Breast epithelium (tissue), 3 donors: ENCODE measurements at regions not wholly inside any gene's neighbourhood (a gene's known extent, or its start where the extent isn't known, plus 50 kb on each side); places are given as distances from the start of the nearest gene placed in this dataset.

ENCODE experiments used
- CTCF ChIP-seq, 3 donors: fragments of 450-650 bp; IDR thresholded peaks; one replicate each; pipeline ENCODE4 v1.5.1; 2016 to 2017; ENCODE audit warnings: antibody characterized with exemption in 3 of 3, mild to moderate bottlenecking in 3 of 3, moderate library complexity in 3 of 3
- POLR2AphosphoS5 ChIP-seq, 3 donors: sonication (generic); formaldehyde crosslinking; IDR thresholded peaks; one replicate each; pipeline ENCODE4 v1.6.1; 2017; ENCODE audit warnings: antibody characterized with exemption in 3 of 3

GRCh38 chr2:238594796-238595749 lies 168.3 kb downstream of the ASB1 start:
- TF ChIP-seq CTCF (IDR thresholded peaks at IDR 0.05) (no peak), POLR2AphosphoS5 (IDR thresholded peaks at IDR 0.05) (no peak)
